Tibial nerve (tissue), 4 donors: ENCODE measurements at regions not wholly inside any gene's neighbourhood (a gene's known extent, or its start where the extent isn't known, plus 50 kb on each side); places are given as distances from the start of the nearest gene placed in this dataset.

Experiments
- CTCF ChIP-seq, 5 experiments: fragments of 200-600 bp in 3 of 5; fragments of 450-650 bp in 2 of 5; sonication (generic) in 3 of 5; IDR thresholded peaks; one replicate each; pipeline ENCODE4 v1.5.1; 2016 to 2019; ENCODE audit warnings: antibody characterized with exemption in 5 of 5, mild to moderate bottlenecking in 3 of 5, moderate library complexity in 2 of 5
- EP300 ChIP-seq, 2 donors: sonication (generic); formaldehyde crosslinking; IDR thresholded peaks; one replicate each; pipeline ENCODE4 v1.6.1; 2017; ENCODE audit warnings: antibody characterized with exemption in 2 of 2, mild to moderate bottlenecking in 1 of 2
- POLR2A ChIP-seq, 2 donors: fragments of 450-650 bp; IDR thresholded peaks; one replicate each; pipeline ENCODE4 v1.6.1; 2017; ENCODE audit warnings: antibody characterized with exemption in 2 of 2, mild to moderate bottlenecking in 2 of 2, moderate library complexity in 2 of 2

- TF ChIP-seq CTCF (IDR thresholded peaks at IDR 0.05) (no peak), POLR2A (IDR thresholded peaks at IDR 0.05) (no peak), EP300 (IDR thresholded peaks at IDR 0.05) (no peak)
These were observed 68.7 kb upstream of the SLC6A11 start for GRCh38 chr3:10747341-10747740.
